GM23338 (cell line): ENCODE measurements at regions not wholly inside any gene's neighbourhood (a gene's known extent, or its start where the extent isn't known, plus 50 kb on each side); places are given as distances from the start of the nearest gene placed in this dataset.

Experiments
- CREB1 ChIP-seq: fragments of 250-450 bp; sonication (Bioruptor Pico); IDR thresholded peaks from 2 replicates; pipeline ENCODE4 v1.5.0; 2020; ENCODE audit warnings: low read depth, mild to moderate bottlenecking, moderate library complexity
- EZH2 ChIP-seq: fragments of 200-600 bp; sonication (generic); IDR thresholded peaks from one replicate; pipeline ENCODE4 v1.8.0; 2017; ENCODE audit warnings: antibody characterized with exemption, mild to moderate bottlenecking, low read depth; ENCODE audit not compliant: unreplicated experiment
- EZH2phosphoT487 ChIP-seq: fragments of 200-600 bp; sonication (generic); IDR thresholded peaks from one replicate; pipeline ENCODE4 v1.8.1; 2018; ENCODE audit warnings: antibody characterized with exemption; ENCODE audit not compliant: unreplicated experiment
- NANOG ChIP-seq: IDR thresholded peaks from 2 replicates; pipeline ENCODE4 v1.6.1; 2016; ENCODE audit warnings: antibody characterized with exemption, borderline replicate concordance
- POLR2AphosphoS5 ChIP-seq: IDR thresholded peaks from 2 replicates; pipeline ENCODE4 v1.6.1; 2016; ENCODE audit warnings: antibody characterized with exemption, low read depth
- STAT1 ChIP-seq: IDR thresholded peaks from one replicate; pipeline ENCODE4 v1.6.1; 2016; ENCODE audit warnings: antibody characterized with exemption; ENCODE audit not compliant: unreplicated experiment
- ZNF331 ChIP-seq: fragments of 250-450 bp; sonication (Bioruptor Pico); IDR thresholded peaks from 2 replicates; pipeline ENCODE4 v1.5.0; 2020; ENCODE audit warnings: low read depth, mild to moderate bottlenecking, moderate library complexity
- TF ChIP-seq, protein P1 (sequence below), 2 experiments: fragments of 200-600 bp in 1 of 2; sonication (generic) in 1 of 2; conservative IDR thresholded peaks; 2 replicates each; pipeline versions ENCODE4 v1.5.1 to v1.6.1; 2016 to 2017; ENCODE audit warnings: antibody characterized with exemption in 2 of 2, low read depth in 2 of 2, mild to moderate bottlenecking in 2 of 2, moderate library complexity in 1 of 2
- TF ChIP-seq, protein P2 (sequence below): IDR thresholded peaks from one replicate; pipeline ENCODE4 v1.6.1; 2018; ENCODE audit warnings: antibody characterized with exemption; ENCODE audit not compliant: unreplicated experiment

DNA sequence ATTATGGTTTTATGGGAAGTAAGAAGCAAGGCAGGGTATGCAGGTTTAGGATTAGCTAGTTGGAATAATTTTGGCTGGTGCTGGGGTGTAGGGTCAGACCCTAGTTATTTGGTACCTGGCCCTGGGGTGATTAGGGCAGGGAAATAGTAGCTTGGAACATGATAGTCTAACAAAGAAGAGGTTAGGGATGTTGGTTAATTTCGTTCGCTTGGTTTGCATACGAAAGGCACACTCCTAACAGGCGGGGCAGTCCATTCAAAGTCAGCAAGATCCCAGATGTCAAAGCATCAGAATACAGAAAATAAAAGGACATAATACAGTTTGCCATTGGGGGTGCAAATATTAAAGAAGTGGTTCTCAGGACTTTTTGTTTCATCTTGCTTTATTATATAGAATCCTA lies 55.7 kb upstream of the ITPRID1 start:
- TF ChIP-seq, protein P1, sequence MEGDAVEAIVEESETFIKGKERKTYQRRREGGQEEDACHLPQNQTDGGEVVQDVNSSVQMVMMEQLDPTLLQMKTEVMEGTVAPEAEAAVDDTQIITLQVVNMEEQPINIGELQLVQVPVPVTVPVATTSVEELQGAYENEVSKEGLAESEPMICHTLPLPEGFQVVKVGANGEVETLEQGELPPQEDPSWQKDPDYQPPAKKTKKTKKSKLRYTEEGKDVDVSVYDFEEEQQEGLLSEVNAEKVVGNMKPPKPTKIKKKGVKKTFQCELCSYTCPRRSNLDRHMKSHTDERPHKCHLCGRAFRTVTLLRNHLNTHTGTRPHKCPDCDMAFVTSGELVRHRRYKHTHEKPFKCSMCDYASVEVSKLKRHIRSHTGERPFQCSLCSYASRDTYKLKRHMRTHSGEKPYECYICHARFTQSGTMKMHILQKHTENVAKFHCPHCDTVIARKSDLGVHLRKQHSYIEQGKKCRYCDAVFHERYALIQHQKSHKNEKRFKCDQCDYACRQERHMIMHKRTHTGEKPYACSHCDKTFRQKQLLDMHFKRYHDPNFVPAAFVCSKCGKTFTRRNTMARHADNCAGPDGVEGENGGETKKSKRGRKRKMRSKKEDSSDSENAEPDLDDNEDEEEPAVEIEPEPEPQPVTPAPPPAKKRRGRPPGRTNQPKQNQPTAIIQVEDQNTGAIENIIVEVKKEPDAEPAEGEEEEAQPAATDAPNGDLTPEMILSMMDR (conservative IDR thresholded peaks at IDR 0.05; ENCODE audit: low read depth in 2 of 2) = no peak
- no peak for TF ChIP-seq EZH2phosphoT487
- TF ChIP-seq POLR2AphosphoS5 = peak; percentile 60
- TF ChIP-seq EZH2 = no peak
- TF ChIP-seq, protein P2, sequence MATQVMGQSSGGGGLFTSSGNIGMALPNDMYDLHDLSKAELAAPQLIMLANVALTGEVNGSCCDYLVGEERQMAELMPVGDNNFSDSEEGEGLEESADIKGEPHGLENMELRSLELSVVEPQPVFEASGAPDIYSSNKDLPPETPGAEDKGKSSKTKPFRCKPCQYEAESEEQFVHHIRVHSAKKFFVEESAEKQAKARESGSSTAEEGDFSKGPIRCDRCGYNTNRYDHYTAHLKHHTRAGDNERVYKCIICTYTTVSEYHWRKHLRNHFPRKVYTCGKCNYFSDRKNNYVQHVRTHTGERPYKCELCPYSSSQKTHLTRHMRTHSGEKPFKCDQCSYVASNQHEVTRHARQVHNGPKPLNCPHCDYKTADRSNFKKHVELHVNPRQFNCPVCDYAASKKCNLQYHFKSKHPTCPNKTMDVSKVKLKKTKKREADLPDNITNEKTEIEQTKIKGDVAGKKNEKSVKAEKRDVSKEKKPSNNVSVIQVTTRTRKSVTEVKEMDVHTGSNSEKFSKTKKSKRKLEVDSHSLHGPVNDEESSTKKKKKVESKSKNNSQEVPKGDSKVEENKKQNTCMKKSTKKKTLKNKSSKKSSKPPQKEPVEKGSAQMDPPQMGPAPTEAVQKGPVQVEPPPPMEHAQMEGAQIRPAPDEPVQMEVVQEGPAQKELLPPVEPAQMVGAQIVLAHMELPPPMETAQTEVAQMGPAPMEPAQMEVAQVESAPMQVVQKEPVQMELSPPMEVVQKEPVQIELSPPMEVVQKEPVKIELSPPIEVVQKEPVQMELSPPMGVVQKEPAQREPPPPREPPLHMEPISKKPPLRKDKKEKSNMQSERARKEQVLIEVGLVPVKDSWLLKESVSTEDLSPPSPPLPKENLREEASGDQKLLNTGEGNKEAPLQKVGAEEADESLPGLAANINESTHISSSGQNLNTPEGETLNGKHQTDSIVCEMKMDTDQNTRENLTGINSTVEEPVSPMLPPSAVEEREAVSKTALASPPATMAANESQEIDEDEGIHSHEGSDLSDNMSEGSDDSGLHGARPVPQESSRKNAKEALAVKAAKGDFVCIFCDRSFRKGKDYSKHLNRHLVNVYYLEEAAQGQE = no peak
- TF ChIP-seq ZNF331 (CRISPR knock-in tag) = no peak
- TF ChIP-seq NANOG = no peak
- TF ChIP-seq CREB1 (CRISPR knock-in tag) = no peak
- no peak for TF ChIP-seq STAT1
